SIG-M5 treated with dmso at 0.1 percent for 504 hours (cell line): ENCODE measurements at regions not wholly inside any gene's neighbourhood (a gene's known extent, or its start where the extent isn't known, plus 50 kb on each side); places are given as distances from the start of the nearest gene placed in this dataset.
A peak's percentile ranks its signal among the peaks of the same experiment; 100 is the strongest.

Source experiments
- DNase-seq: peaks from one replicate; lab custom pipeline; 2025; ENCODE audit not compliant: unreplicated experiment; lab: John Stamatoyannopoulos, UW

DNA sequence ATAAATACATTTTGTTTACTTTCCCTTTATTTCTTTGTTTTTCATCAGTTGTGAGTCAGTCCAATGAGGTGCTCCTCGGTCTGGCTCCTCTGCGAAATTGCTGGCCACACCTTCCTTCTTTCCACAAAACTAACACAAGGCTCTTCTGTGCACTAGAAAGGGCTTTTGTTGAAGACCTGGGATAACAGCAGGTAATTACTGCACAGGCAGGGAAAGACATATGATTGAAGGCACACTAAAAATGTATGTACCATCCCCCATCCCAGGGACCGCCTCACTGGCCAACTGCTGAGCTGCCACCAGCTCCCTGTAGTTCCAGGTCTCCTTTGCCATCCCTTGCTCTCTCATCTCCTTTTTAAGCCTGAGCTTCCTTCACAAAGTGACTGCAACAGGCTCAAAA lies 180.5 kb downstream of the EFNB2 start:
- DNase-seq, result no peak

DNA sequence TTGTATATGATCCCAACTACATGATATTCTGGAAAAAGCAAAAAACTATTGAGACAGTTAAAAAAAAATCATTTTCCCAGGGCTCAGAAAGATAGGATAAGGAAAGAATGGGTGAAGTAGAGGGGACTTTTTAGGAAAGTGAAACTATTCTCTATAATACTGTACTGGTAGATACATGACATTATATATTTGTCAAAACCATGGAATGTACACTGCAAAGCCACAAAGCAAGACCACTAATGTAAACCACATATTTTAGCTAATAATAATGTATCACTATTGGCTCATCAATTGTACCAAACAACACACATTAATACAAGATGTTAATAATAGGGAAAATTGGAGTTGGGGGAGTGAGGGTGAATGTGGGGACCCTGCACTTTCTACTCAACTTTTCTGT lies 182.6 kb downstream of the EFNB2 start:
- DNase-seq, result no peak

DNA sequence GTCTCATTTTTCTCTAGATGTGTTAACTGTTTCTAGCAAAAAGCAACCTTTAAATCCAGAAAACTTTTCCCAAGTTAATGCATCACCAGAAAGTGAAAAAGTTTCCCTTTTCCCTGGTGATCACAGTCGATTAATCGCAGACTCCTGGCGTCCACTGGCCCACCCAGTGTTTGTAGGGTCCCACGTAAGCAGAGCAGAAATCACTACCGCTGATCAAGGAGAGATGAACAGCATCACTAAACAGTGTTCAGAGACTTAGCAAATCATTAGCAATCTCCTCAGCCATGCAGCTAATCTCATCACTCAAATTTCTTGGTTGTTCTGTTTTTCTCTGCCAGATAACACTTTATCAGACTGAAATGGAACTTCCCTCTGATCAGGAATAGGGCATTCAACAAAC lies 184.2 kb downstream of the EFNB2 start:
- no peak for DNase-seq

DNA sequence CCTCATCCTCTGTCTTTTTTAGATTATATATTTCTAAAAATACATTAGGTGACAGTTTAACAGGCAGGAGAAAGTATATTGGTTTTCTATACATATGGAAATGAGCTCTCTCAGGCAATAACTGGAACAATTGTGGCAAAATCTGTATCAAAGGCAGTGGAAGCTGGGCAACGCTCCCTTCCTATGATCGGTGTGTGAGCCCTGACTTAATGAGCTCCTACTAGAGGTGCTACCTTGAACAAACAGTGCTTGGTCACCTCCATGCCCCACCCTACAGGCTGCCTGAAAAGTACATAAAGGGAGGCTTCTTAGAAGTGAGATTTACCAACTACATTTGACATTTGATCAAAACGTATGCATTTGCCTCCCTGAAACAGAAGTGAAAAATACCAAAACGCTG lies 185.3 kb downstream of the EFNB2 start:
- no peak for DNase-seq

DNA sequence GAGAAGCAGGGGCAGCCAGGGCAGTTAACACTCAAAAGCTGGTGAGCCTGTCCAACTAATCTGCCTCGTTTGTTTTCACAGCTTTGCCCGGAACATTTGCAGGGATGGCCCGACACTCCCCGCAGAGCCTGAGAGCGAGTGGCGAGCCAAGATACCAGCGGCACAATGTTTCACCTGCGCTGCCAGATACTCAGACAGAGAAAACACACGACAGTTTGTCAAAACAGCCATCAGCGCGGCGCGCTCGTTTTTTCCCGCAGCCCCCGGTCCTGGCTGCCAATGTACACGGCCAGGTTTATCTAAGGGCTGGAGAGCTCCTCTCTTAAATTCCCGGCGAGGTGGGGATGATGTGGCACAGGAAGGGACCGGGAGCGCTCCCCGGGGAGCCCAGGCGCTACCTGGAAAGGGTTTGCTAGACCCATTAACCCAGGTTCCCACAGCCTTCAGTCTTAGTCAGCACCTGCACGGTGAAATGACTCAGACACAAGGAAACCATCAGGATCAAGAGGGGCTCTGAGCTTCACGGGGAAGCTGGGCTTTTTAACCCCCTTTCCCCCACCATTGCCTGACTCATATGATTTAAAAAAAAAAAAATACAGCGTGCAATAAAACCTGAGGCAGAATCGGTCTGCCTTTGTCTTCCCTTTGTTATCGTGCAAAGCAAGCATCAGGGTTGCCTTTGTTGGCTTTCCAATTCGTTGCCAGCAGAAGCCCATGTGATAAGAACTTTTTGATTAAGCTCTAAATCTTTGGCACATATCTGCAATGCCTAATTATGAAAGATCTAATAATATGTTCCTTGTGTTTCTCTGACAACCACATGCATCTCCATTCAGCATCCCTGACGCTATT lies 186.2 kb downstream of the EFNB2 start:
- no peak for DNase-seq

DNA sequence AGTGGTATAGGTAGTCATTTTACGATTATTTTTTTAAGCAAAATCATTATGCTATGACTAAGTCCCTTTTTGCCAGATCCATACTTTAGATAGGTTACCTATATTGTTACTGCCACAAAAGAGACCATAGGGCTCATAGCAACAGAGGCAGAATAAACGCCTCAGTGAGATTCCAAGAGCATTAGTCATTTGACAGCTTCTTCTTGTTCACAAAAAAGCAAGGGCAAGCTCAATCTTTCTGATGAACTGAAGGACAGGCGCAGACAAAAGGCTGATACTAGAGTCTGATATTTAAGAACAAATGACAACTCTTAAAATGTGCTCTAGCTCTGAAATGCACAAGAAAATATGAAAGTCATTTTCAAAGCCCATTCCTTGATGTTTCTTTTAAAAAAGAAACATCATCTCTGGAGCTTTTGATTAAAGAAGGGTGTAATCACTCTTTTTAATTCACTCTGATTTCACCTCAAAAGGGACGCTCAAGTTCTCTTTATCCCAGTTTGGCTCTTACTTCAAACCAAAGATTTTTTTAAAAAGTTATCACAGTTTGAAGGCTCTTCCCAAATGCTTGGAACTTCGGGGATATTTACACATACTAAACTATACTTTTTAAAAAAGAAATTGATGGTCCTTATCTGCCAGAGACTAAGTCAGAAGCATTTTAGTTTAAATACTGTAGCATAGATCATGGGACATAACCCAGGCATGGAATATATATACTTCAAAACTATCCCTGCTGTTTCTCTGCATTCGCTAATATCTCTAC lies 187.2 kb downstream of the EFNB2 start:
- no peak for DNase-seq

DNA sequence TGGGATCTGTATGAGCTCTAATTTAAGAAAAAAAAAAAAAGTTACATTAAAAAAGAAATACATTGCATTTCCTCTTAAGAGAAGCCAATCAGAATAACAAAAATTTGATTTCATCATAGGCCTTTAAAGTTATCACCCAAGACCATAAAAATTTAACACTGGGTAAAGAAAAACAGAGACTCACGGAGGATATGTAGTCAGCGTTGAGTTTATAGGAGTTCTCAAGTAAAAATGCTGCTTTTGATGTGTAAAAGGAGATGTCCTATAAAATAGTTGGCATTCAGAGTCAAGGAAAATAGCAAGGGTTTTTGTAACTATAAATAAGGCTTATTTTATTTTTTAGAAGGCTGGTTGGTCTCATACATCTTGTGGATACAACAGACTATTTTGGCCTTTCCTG lies 191.1 kb downstream of the EFNB2 start:
- DNase-seq, result no peak

DNA sequence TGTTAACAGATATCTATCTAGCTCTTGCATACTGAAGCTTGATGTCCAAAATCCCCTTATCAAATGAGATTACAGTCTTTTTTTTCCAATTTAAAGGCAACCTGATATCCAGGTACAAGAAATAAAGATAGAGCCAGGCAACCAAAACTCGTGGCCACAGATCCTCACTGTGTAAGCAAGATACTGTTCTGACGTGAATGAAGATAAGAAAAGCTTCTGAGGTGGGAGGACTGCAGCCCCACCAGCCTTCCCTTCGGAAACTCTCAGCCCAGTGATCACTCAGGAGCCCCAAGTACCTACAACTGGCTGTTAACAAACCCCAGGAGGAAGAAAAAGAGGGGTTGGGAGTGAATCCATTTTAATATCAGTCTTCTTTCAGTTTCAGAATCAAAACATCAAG lies 191.6 kb downstream of the EFNB2 start:
- no peak for DNase-seq

DNA sequence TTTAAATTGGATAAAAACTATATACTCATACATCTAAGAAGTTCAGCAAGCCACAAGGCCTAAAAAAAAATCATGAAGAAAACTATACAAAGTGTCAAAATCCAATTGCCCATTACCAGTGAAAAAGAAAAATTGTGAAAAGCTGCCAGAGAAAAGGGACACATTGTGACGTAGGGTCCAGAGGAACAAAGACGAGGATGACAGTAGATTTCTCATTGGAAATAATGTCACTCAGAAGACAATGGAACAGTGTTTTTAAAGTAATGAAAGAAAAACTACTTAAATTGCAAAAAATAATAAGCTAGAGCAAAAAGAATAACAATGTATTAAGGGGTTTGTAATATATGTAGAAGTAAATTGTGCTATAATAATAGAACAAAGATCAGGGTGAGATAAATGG lies 195.2 kb downstream of the EFNB2 start:
- no peak for DNase-seq

DNA sequence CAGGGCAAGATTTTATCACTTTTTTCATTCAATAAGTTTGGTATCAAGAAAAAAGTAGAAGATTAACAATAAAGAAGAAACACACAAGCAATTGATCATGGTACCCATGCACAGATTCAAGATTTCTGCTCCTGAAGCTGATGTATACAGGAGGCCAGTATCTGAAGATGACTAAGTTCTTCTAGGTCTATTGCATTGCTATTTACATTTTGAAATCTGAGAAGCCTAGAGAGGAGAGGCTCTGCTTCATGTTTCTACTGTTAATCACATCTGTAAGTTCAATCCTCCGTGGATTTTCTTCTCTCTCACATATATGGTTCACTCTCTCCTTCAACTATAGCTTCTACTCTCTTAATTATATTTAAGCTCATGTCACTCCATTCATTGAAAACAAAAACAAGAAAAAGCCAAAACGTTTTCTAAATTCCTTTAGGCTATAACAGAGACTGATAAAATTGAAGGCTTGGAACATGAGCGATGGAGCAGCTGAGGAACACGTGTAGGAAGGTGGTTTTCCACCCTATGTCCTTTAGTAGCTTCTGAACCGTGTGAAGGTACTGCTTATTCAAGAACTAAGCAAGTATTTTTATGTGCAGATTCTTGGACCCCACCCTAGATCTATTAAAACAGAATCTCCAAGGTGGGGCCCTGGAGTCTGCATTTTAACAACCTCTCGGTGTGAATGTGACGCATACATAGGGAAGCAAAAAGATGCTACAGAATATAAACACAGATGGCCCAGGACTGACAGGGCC lies 198.2 kb downstream of the EFNB2 start:
- no peak for DNase-seq

DNA sequence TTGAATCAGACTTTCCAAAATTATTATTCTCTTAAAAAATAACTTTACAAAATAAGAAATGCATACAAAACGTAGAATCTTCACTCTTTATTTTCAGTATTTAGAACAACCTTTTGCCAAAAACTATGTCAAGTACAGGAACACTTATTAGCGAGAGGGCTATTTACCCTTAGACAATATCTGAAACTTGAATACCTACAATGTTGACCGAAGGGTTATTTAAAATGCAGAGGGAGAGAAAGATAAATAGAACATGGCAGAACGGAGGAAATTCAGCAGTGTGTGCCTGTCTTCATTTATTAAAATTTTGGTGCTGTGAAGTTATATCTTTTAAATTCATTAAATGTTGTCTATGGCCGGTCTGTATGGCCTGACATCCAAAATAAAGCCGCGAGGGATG lies 198.8 kb downstream of the EFNB2 start:
- DNase-seq, result no peak

DNA sequence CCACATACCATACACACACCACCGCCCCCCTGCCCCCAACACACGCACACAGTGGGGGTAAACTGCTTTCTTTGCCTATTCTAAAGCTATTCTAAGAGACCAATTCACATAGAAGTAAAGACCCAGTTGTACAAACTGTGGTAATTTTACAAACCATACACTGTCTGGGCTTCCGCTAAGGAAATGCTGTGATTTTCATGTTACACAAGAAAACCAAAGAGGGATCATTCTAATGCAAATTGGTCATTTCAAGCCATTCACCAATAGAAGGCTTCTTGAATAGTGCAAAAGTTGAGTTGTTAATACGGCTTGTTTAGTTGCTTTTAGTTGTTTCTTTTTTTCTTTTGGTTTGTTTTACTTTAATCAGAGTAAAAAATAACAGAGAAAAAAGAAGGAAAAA lies 202.8 kb downstream of the EFNB2 start:
- DNase-seq, result no peak

DNA sequence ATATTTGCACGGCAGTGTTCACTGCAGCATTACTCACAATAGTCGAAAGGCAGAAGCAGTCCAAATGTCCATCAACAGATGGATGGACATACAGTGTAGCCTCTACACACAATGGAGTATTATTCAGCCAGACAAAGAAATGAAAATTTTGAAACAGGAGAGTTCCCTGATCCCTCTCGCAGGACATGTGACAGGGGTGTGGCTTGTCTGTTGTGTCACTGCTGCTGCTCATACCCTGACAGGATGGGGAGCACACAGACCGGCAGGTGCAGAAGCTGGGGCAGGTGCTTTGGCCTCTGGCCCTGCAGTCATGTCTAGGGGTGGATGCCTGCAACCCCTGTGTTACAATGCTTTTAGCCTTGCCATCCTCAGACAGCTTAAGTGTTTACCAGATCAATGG lies 204.3 kb downstream of the EFNB2 start:
- no peak for DNase-seq

DNA sequence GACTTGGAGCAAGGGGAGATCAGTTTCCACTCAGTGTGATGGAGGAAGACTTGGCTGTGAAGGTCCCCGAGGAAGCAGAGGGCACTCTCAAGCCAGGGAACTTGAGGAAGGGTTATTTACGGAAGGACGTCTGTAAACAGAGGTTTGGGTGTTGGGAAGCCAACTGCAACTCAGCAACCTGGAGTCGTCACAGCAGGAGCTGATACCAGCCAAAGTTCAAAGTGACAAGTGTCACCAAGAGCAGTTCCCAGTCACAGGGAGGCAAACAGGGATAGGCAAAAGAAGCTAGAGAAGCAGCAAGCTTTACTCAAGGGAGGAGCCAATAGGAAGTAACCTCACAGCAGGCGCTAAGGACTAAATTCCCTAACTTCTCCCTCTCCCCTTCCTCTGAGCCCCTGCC lies 205.5 kb downstream of the EFNB2 start:
- no peak for DNase-seq

DNA sequence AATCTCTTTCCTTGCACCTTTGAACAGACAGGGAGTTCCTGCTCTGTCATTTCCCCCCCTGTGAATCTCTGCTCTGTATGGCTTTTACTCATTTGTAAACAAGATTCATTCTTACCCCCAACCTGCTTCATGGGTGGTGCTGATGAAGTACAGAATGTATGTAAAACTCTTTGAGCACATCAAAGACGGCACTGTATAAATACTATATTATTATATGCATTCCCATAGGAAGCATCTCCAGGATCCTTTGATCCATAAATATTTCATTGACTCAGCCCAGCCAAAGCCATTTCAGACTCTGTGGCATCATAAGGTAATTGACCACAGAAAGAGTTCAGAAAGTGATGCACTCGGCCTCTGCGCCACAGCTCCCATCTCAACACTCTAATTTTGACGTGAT lies 208.7 kb downstream of the EFNB2 start:
- no peak for DNase-seq

DNA sequence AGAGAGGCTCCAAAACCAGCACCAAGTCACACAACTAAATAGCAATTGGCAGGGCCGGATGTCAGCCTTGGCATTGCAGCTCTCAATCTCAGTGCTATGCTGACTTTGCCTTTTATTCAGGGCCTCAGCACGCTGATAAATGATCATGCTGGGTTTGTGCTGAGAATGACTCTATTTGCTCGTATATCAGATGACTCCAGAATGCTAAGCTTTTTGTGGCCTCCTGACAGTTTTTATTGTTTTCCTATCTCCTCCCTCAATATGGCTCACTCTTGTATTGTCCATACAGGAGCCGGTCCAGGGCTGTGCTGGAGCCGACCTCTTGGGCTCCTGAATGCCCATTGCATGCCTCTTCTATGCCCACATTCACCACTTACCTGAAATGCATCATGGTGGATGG lies 211.0 kb downstream of the EFNB2 start:
- DNase-seq, result no peak

DNA sequence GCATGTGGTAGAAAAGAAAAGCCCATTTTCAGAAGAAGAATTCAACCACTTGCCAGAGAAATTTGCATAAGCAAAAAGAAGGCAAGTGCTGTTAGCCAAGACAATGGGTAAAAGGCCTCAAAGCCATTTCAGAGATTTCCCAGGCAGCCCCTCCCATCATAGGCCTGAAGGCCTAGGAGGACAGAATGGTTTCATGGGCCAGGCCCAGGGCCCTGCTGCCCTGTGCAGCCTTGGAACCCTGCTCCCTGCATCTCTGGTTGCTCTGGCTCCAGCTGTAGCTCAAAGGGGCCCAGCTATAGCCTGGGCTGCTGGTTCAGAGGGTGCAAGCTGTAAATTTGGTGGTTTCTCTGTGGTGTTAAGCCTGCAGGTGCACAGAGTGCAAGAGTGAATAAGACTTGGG lies 212.8 kb downstream of the EFNB2 start:
- DNase-seq, result no peak

DNA sequence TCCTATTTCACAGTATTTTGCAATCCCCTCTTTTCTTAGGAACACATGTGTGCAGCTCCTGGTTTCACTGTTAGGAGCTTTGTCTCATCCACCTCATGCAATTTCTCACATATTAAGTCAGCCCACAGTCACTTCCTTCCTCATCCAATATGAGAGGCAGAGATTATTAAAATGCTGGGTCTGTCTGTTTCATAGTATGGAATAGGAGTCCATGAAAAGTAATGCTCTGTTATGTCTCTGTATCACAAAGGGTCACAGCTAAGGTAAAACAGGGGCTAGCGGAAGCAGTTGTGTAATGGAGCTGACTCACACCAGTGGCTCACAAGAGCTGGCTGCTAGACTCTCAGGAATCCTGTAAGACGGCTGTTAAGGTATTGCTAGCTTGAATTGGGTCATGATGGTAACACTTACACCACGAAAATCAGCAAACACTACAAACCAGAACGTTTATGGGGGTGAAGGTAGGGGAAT lies 216.5 kb downstream of the EFNB2 start:
- peak; percentile 5 for DNase-seq

DNA sequence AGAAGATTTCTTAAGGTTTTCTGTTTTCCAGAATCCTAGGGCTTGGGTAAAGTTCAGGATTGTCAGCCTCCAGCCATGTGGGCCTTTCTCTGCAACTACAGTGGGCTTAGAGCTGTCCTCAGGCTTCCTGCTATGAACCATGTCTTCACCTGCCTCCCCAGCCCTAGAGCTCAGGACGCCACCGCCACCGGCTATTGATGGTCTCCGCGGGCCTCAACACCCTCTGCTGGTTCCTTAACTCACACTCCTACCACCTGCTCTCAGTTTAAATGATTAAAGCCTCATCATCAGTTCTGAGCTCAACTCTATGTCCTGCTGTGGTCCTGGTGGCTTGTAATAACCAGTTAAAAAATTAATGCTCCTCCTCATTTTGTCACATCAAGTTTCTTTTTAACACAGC lies 221.0 kb downstream of the EFNB2 start:
- DNase-seq, result no peak

DNA sequence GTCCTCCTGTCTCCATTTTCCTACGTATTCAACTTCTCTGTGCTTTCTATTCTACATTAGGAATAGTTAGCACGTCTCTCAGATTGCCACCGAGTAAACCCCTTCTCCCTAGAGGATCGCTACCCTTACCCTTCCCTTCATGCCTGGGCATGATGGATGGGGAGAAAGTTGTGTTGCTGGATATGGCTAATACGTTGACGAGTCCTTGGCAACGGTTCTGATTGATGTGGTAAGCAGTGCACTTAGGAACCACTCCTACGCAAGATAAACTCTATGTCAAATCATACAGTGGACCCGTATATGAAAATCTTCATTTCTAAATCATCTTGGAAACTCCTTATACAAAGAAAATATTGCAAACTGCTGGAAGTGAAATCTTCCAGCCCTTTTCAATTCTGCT lies 224.5 kb downstream of the EFNB2 start:
- DNase-seq, result no peak

DNA sequence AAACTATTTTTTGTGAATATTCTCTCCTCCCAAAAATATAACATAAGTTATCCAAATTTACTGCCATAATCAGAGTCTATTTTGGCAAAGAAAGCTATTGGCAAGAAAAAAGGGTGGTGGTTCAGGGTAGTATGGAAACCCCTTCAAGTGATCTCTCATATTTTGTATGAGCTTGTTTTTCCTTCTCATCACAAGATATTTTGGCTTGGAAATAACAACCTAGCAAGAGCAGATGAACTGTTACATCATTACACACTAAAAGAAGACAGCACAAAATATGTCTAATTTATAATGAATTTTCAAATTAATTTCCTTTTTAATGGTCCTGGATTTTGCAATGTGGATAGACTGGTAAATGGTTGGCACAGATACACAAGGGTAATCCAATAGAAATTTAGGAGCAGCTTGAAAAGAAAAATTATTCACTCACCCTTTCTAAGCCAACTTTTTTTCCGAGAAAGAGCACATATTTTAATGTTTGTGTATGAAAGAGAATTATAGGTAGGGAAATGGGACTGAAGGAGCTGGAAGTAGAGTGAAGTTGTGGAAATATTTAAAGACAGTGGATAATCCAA lies 225.1 kb downstream of the EFNB2 start:
- DNase-seq, result no peak
